ENCODE measurements at regions not wholly inside any gene's neighbourhood (a gene's known extent, or its start where the extent isn't known, plus 50 kb on each side); places are given as distances from the start of the nearest gene placed in this dataset.

GRCh38 chr7:131974671-131975070, 418.2 kb upstream of the PODXL start:
- no peak for TF ChIP-seq POLR2A (IDR thresholded peaks at IDR 0.05; ENCODE audit: low read depth, low read length)
- TF ChIP-seq TAF1 (IDR thresholded peaks at IDR 0.05; ENCODE audit: low read depth, low read length): no peak
- no peak for TF ChIP-seq POLR2AphosphoS5 (IDR thresholded peaks at IDR 0.05; ENCODE audit: low read depth, low read length)
